CD8-positive, alpha-beta memory T cell (primary cell): ENCODE measurements at regions not wholly inside any gene's neighbourhood (a gene's known extent, or its start where the extent isn't known, plus 50 kb on each side); places are given as distances from the start of the nearest gene placed in this dataset.
A peak's percentile ranks its signal among the peaks of the same experiment; 100 is the strongest.

ENCODE experiments used
- CTCF ChIA-PET: fragments of 350-600 bp; sonication (Branson Sonifier 250); formaldehyde crosslinking; loops from one replicate; lab custom pipeline; 2021; ENCODE audit warnings: antibody characterized with exemption; lab: Charles Lee
- POLR2A ChIA-PET: fragments of 350-600 bp; sonication (Branson Sonifier 250); formaldehyde crosslinking; loops from one replicate; lab custom pipeline; 2021; ENCODE audit warnings: antibody characterized with exemption; lab: Charles Lee
- DNase-seq, 5 donors: peaks; one replicate each; pipeline versions ENCODE4 v3.0.0 to v3.0.0-alpha.2; 2020 to 2022; ENCODE audit warnings: mixed read lengths in 1 of 5
- H3K27ac ChIP-seq: one replicate; pipeline ENCODE4 v1.7.0; 2013; ENCODE audit warnings: low read depth, mild to moderate bottlenecking, low read length, moderate library complexity
- H3K27me3 ChIP-seq: 2 replicates; pipeline ENCODE4 v1.7.0; 2013; ENCODE audit warnings: low read length, mild to moderate bottlenecking; ENCODE audit not compliant: insufficient read depth, poor library complexity, severe bottlenecking
- H3K36me3 ChIP-seq: 2 replicates; pipeline ENCODE4 v1.7.0; 2013; ENCODE audit warnings: mild to moderate bottlenecking, low read length, moderate library complexity; ENCODE audit not compliant: insufficient read depth
- H3K4me1 ChIP-seq: 2 replicates; pipeline ENCODE4 v1.7.0; 2013; ENCODE audit warnings: mild to moderate bottlenecking, low read length, moderate library complexity; ENCODE audit not compliant: insufficient read depth
- H3K4me3 ChIP-seq: 2 replicates; pipeline ENCODE4 v1.7.0; 2013; ENCODE audit warnings: mild to moderate bottlenecking, low read length
- H3K9me3 ChIP-seq: 2 replicates; pipeline ENCODE4 v1.7.0; 2013; ENCODE audit warnings: mild to moderate bottlenecking, low read length
- H3K27ac Mint-ChIP-seq, 8 donors: one replicate each; pipeline ENCODE4 v1.8.0; 2020 to 2021; ENCODE audit warnings: mixed read lengths in 8 of 8, mild to moderate bottlenecking in 6 of 8, inconsistent platforms in 3 of 8, moderate library complexity in 3 of 8
- H3K27me3 Mint-ChIP-seq, 2 donors: one replicate each; pipeline ENCODE4 v1.8.0; 2020 to 2021; ENCODE audit warnings: mixed read lengths in 2 of 2, mild to moderate bottlenecking in 1 of 2, moderate library complexity in 1 of 2
- H3K36me3 Mint-ChIP-seq, 3 donors: one replicate each; pipeline ENCODE4 v1.8.0; 2020 to 2021; ENCODE audit warnings: mixed read lengths in 3 of 3, inconsistent platforms in 1 of 3, mild to moderate bottlenecking in 1 of 3
- H3K4me1 Mint-ChIP-seq, 3 donors: one replicate each; pipeline ENCODE4 v1.8.0; 2020 to 2021; ENCODE audit warnings: mixed read lengths in 3 of 3, inconsistent platforms in 1 of 3, mild to moderate bottlenecking in 1 of 3
- H3K4me3 Mint-ChIP-seq, 7 donors: one replicate each; pipeline ENCODE4 v1.8.0; 2020 to 2021; ENCODE audit warnings: mixed read lengths in 7 of 7, mild to moderate bottlenecking in 6 of 7, moderate library complexity in 4 of 7, inconsistent platforms in 2 of 7
- H3K9me3 Mint-ChIP-seq, 5 donors: one replicate each; pipeline ENCODE4 v1.8.0; 2020 to 2022; ENCODE audit warnings: mixed read lengths in 5 of 5, mild to moderate bottlenecking in 3 of 5, moderate library complexity in 2 of 5, inconsistent platforms in 1 of 5

- Mint-ChIP-seq H3K9me3 (peaks cover 0 to 6% (median 0%) of the 10 kb centered on the region in 5 donors), H3K36me3 (no peaks in the 10 kb centered on the region), H3K27me3 (no peaks in the 10 kb centered on the region), H3K4me3 (no peak overlapping the region), H3K27ac (peak overlapping the region in 1 of 8 donors; percentile 38), H3K4me1 (no peaks in the 10 kb centered on the region)
- ChIA-PET POLR2A (no interaction called here), CTCF (no interaction called here)
- Histone ChIP-seq H3K36me3 (no peaks in the 10 kb centered on the region), H3K4me3 (no peak overlapping the region), H3K27ac (no peak overlapping the region), H3K4me1 (no peaks in the 10 kb centered on the region), H3K9me3 (no peaks in the 10 kb centered on the region), H3K27me3 (no peaks in the 10 kb centered on the region)
- DNase-seq, result no peak
These were observed 399.8 kb downstream of the TMEM182 start for GRCh38 chr2:103161456-103162289.

- Histone ChIP-seq H3K9me3 (no peaks in the 10 kb centered on the region), H3K27ac (no peak overlapping the region), H3K4me3 (no peak overlapping the region), H3K4me1 (no peaks in the 10 kb centered on the region), H3K36me3 (no peaks in the 10 kb centered on the region), H3K27me3 (no peaks in the 10 kb centered on the region)
- ChIA-PET CTCF (no interaction called here), POLR2A (no interaction called here)
- H3K4me1 Mint-ChIP-seq, result no peaks in the 10 kb centered on the region
- H3K4me3 Mint-ChIP-seq, result no peak overlapping the region
- H3K9me3 Mint-ChIP-seq, result peaks cover 0 to 5% (median 0%) of the 10 kb centered on the region in 5 donors
- no peaks in the 10 kb centered on the region for H3K27me3 Mint-ChIP-seq
- H3K27ac Mint-ChIP-seq, result no peak overlapping the region
- H3K36me3 Mint-ChIP-seq, result no peaks in the 10 kb centered on the region
- no peak for DNase-seq
These were observed 402.9 kb downstream of the TMEM182 start for GRCh38 chr2:103164748-103165147.

- H3K36me3 ChIP-seq, result no peaks in the 10 kb centered on the region
- H3K4me3 ChIP-seq, result no peak overlapping the region
- no peaks in the 10 kb centered on the region for H3K27me3 ChIP-seq
- POLR2A ChIA-PET, result no interaction called here
- H3K4me1 ChIP-seq, result no peaks in the 10 kb centered on the region
- peaks cover 0 to 9% (median 0%) of the 10 kb centered on the region in 5 donors for H3K9me3 Mint-ChIP-seq
- H3K4me1 Mint-ChIP-seq, result no peaks in the 10 kb centered on the region
- DNase-seq, result no peak
- no peak overlapping the region for H3K4me3 Mint-ChIP-seq
- H3K27ac Mint-ChIP-seq, result no peak overlapping the region
- no peaks in the 10 kb centered on the region for H3K36me3 Mint-ChIP-seq
- H3K9me3 ChIP-seq, result no peaks in the 10 kb centered on the region
- H3K27me3 Mint-ChIP-seq, result no peaks in the 10 kb centered on the region
- no peak overlapping the region for H3K27ac ChIP-seq
- CTCF ChIA-PET, result no interaction called here
These were observed 404.0 kb downstream of the TMEM182 start for GRCh38 chr2:103165836-103166235.

- no peaks in the 10 kb centered on the region for H3K36me3 ChIP-seq
- H3K4me1 ChIP-seq, result no peaks in the 10 kb centered on the region
- ChIA-PET CTCF (no interaction called here), POLR2A (no interaction called here)
- H3K27me3 ChIP-seq, result no peaks in the 10 kb centered on the region
- H3K27ac Mint-ChIP-seq, result no peak overlapping the region
- no peak overlapping the region for H3K4me3 ChIP-seq
- no peaks in the 10 kb centered on the region for H3K4me1 Mint-ChIP-seq
- no peaks in the 10 kb centered on the region for H3K27me3 Mint-ChIP-seq
- no peaks in the 10 kb centered on the region for H3K9me3 ChIP-seq
- H3K36me3 Mint-ChIP-seq, result no peaks in the 10 kb centered on the region
- DNase-seq, result no peak
- no peak overlapping the region for H3K27ac ChIP-seq
- H3K9me3 Mint-ChIP-seq, result peaks cover 0 to 15% (median 5%) of the 10 kb centered on the region in 5 donors
- H3K4me3 Mint-ChIP-seq, result no peak overlapping the region
These were observed 404.9 kb downstream of the TMEM182 start for GRCh38 chr2:103166456-103167324.

- Mint-ChIP-seq H3K36me3 (no peaks in the 10 kb centered on the region), H3K27ac (no peak overlapping the region), H3K9me3 (peaks cover under 1 to 15% (median 5%) of the 10 kb centered on the region in 5 donors), H3K4me1 (no peaks in the 10 kb centered on the region), H3K27me3 (no peaks in the 10 kb centered on the region), H3K4me3 (no peak overlapping the region)
- CTCF ChIA-PET, result no interaction called here
- DNase-seq, result no peak
- POLR2A ChIA-PET, result no interaction called here
- Histone ChIP-seq H3K36me3 (no peaks in the 10 kb centered on the region), H3K27ac (no peak overlapping the region), H3K27me3 (no peaks in the 10 kb centered on the region), H3K4me1 (no peaks in the 10 kb centered on the region), H3K9me3 (no peaks in the 10 kb centered on the region), H3K4me3 (no peak overlapping the region)
These were observed 405.8 kb downstream of the TMEM182 start for GRCh38 chr2:103167599-103167998.

GRCh38 chr2:103169861-103170260, 408.0 kb downstream of the TMEM182 start:
- no peak overlapping the region for H3K27ac ChIP-seq
- DNase-seq, result no peak
- ChIA-PET POLR2A (no interaction called here), CTCF (no interaction called here)
- H3K36me3 ChIP-seq, result no peaks in the 10 kb centered on the region
- H3K4me3 ChIP-seq, result no peak overlapping the region
- Mint-ChIP-seq H3K27me3 (no peaks in the 10 kb centered on the region), H3K4me1 (no peaks in the 10 kb centered on the region), H3K36me3 (no peaks in the 10 kb centered on the region), H3K4me3 (no peak overlapping the region), H3K9me3 (peaks cover 1 to 19% (median 10%) of the 10 kb centered on the region in 5 donors), H3K27ac (no peak overlapping the region)
- no peaks in the 10 kb centered on the region for H3K27me3 ChIP-seq
- no peaks in the 10 kb centered on the region for H3K9me3 ChIP-seq
- H3K4me1 ChIP-seq, result no peaks in the 10 kb centered on the region

GRCh38 chr2:103172821-103173220, 411.0 kb downstream of the TMEM182 start:
- Histone ChIP-seq H3K27me3 (no peaks in the 10 kb centered on the region), H3K9me3 (no peaks in the 10 kb centered on the region), H3K36me3 (no peaks in the 10 kb centered on the region), H3K4me3 (no peak overlapping the region), H3K27ac (no peak overlapping the region), H3K4me1 (no peaks in the 10 kb centered on the region)
- POLR2A ChIA-PET, result no interaction called here
- CTCF ChIA-PET, result no interaction called here
- no peaks in the 10 kb centered on the region for H3K36me3 Mint-ChIP-seq
- H3K9me3 Mint-ChIP-seq, result peaks cover 3 to 22% (median 10%) of the 10 kb centered on the region in 5 donors
- DNase-seq, result no peak
- H3K27ac Mint-ChIP-seq, result no peak overlapping the region
- H3K4me3 Mint-ChIP-seq, result no peak overlapping the region
- no peaks in the 10 kb centered on the region for H3K4me1 Mint-ChIP-seq
- H3K27me3 Mint-ChIP-seq, result no peaks in the 10 kb centered on the region

- Histone ChIP-seq H3K27ac (no peak overlapping the region), H3K9me3 (no peaks in the 10 kb centered on the region), H3K4me3 (no peak overlapping the region), H3K36me3 (no peaks in the 10 kb centered on the region), H3K27me3 (no peaks in the 10 kb centered on the region), H3K4me1 (no peaks in the 10 kb centered on the region)
- no peaks in the 10 kb centered on the region for H3K4me1 Mint-ChIP-seq
- no peak overlapping the region for H3K4me3 Mint-ChIP-seq
- CTCF ChIA-PET, result no interaction called here
- no peaks in the 10 kb centered on the region for H3K27me3 Mint-ChIP-seq
- H3K36me3 Mint-ChIP-seq, result no peaks in the 10 kb centered on the region
- H3K27ac Mint-ChIP-seq, result no peak overlapping the region
- POLR2A ChIA-PET, result no interaction called here
- no peak for DNase-seq
- peaks cover 5 to 19% (median 10%) of the 10 kb centered on the region in 5 donors for H3K9me3 Mint-ChIP-seq
These were observed 412.9 kb downstream of the TMEM182 start for GRCh38 chr2:103174711-103175110.
